C4-2B (cell line): ENCODE measurements at regions not wholly inside any gene's neighbourhood (a gene's known extent, or its start where the extent isn't known, plus 50 kb on each side); places are given as distances from the start of the nearest gene placed in this dataset.
A peak's percentile ranks its signal among the peaks of the same experiment; 100 is the strongest.
"Not testable (repeated sequence)": the region's sequence is repeated elsewhere in the genome, so short reads cannot be mapped to it uniquely, and the experiment has no call there.

Experiments
- ZFX ChIP-seq: fragments of 450-650 bp; IDR thresholded peaks from 2 replicates; pipeline ENCODE4 v1.6.1; 2017
- TF ChIP-seq, protein P1 (sequence below): fragments of 450-650 bp; conservative IDR thresholded peaks from 2 replicates; pipeline ENCODE4 v1.5.1; 2017; ENCODE audit warnings: mild to moderate bottlenecking

DNA sequence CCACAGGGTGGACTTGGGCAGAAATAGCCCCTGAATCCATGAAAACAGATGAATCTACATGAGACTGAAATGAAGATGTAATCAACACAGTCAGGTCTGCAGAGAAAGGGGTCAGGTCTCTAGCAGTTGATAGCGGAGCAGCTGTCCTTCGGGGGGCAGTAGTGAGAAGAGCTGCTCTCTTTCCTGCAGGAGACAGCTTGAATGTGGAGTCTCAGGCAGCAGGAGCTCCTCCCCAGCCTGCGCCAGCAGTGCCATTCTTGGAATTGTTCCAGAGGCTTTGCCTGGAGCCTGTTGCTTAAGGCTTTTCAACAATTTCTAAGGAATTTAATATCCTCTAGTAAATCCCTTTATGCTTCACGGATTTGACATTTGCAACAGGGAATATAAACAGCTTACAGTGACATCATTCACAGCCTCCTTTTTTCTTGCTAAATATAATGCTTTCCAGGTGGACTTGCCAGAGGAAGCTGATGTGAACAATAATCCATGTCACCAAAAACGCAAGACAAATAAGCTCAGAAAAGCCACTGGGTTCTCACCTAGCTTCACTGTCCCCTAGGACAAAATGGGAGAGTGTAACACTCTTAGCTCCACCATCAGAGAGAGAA lies 1535.1 kb downstream of the RPIA start:
- TF ChIP-seq, protein P1, sequence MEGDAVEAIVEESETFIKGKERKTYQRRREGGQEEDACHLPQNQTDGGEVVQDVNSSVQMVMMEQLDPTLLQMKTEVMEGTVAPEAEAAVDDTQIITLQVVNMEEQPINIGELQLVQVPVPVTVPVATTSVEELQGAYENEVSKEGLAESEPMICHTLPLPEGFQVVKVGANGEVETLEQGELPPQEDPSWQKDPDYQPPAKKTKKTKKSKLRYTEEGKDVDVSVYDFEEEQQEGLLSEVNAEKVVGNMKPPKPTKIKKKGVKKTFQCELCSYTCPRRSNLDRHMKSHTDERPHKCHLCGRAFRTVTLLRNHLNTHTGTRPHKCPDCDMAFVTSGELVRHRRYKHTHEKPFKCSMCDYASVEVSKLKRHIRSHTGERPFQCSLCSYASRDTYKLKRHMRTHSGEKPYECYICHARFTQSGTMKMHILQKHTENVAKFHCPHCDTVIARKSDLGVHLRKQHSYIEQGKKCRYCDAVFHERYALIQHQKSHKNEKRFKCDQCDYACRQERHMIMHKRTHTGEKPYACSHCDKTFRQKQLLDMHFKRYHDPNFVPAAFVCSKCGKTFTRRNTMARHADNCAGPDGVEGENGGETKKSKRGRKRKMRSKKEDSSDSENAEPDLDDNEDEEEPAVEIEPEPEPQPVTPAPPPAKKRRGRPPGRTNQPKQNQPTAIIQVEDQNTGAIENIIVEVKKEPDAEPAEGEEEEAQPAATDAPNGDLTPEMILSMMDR: peak; percentile 23
- not testable (repeated sequence) for TF ChIP-seq ZFX
